Gastrocnemius medialis (tissue), 4 donors: ENCODE measurements at regions not wholly inside any gene's neighbourhood (a gene's known extent, or its start where the extent isn't known, plus 50 kb on each side); places are given as distances from the start of the nearest gene placed in this dataset.

ENCODE experiments used
- ATAC-seq, 2 donors: fragments of 150-250 bp; one replicate each; pipeline ENCODE4 v1.9.1; 2016
- DNase-seq, 2 donors: peaks; one replicate each; pipeline ENCODE4 v3.0.0-alpha.2; 2019
- H3K27ac ChIP-seq, 4 donors: fragments of 200-600 bp; sonication (generic); 1 replicate in 1 of 4; 2 replicates in 3 of 4; pipeline ENCODE4 v1.5.1; 2016 to 2018; ENCODE audit warnings: mild to moderate bottlenecking in 2 of 4, moderate library complexity in 1 of 4
- H3K27me3 ChIP-seq, 3 donors: fragments of 200-600 bp; sonication (generic) in 2 of 3; 1 replicate in 1 of 3; 2 replicates in 2 of 3; pipeline versions ENCODE4 v1.5.1 to v1.6.0; 2016 to 2019; ENCODE audit warnings: mild to moderate bottlenecking in 1 of 3, moderate library complexity in 1 of 3
- H3K36me3 ChIP-seq, 2 donors: fragments of 200-600 bp; sonication (generic) in 1 of 2; one replicate each; pipeline ENCODE4 v1.5.1; 2017 to 2018
- H3K4me1 ChIP-seq, 2 donors: fragments of 200-600 bp; sonication (generic) in 1 of 2; one replicate each; pipeline ENCODE4 v1.5.1; 2016 to 2017; ENCODE audit warnings: mild to moderate bottlenecking in 2 of 2
- H3K4me3 ChIP-seq, 4 donors: fragments of 200-600 bp; sonication (generic) in 3 of 4; 1 replicate in 1 of 4; 2 replicates in 3 of 4; pipeline ENCODE4 v1.5.1; 2016 to 2019; ENCODE audit warnings: mild to moderate bottlenecking in 2 of 4
- H3K9me3 ChIP-seq, 3 donors: fragments of 200-600 bp; sonication (generic) in 2 of 3; 1 replicate in 1 of 3; 2 replicates in 2 of 3; pipeline ENCODE4 v1.5.1; 2016 to 2019
- CTCF ChIP-seq, 5 experiments: fragments of 450-650 bp in 3 of 5; fragments of 200-600 bp in 2 of 5; sonication (generic) in 2 of 5; IDR thresholded peaks in 4 of 5; conservative IDR thresholded peaks in 1 of 5; 1 replicate in 4 of 5; 2 replicates in 1 of 5; pipeline ENCODE4 v1.5.1; 2016 to 2019; ENCODE audit warnings: antibody characterized with exemption in 5 of 5, mild to moderate bottlenecking in 3 of 5, moderate library complexity in 3 of 5
- POLR2A ChIP-seq, 2 donors: fragments of 450-650 bp; IDR thresholded peaks; one replicate each; pipeline ENCODE4 v1.6.1; 2017; ENCODE audit warnings: antibody characterized with exemption in 2 of 2, mild to moderate bottlenecking in 2 of 2, moderate library complexity in 2 of 2
- in situ Hi-C, 4 donors: fragments of 200-750 bp; cut with MboI; loops; one replicate each; pipeline versions ENCODE4 v1.15.0 to v1.8.0; 2017; ENCODE audit warnings: low sequenced_read_pairs in 4 of 4
- intact Hi-C: fragments of 100-400 bp; cut with DNase I; formaldehyde crosslinking; loops from one replicate; pipeline ENCODE4 v1.15.1; 2023; ENCODE audit warnings: low total_unique reads

- TF ChIP-seq POLR2A (IDR thresholded peaks at IDR 0.05): no peak
- TF ChIP-seq CTCF (IDR thresholded peaks at IDR 0.05 in 4 of 5, conservative IDR thresholded peaks at IDR 0.05 in 1 of 5): no peak
- Histone ChIP-seq H3K27me3 (no peaks in the 10 kb centered on the region), H3K9me3 (no peaks in the 10 kb centered on the region), H3K36me3 (no peaks in the 10 kb centered on the region), H3K4me1 (no peaks in the 10 kb centered on the region), H3K27ac (no peak overlapping the region), H3K4me3 (no peak overlapping the region)
- intact Hi-C loops: no loop called here
- DNase-seq (no peak), ATAC-seq (no peak)
- in situ Hi-C loops: no loop called here
Measured at GRCh38 chr14:78103271-78103670, 66.9 kb upstream of the NRXN3 start.

- H3K27me3 ChIP-seq: no peaks in the 10 kb centered on the region
- no peaks in the 10 kb centered on the region for H3K9me3 ChIP-seq
- ATAC-seq (no peak), DNase-seq (no peak)
- no peak overlapping the region for H3K27ac ChIP-seq
- intact Hi-C loops (no loop called here), in situ Hi-C loops (no loop called here)
- no peaks in the 10 kb centered on the region for H3K4me1 ChIP-seq
- TF ChIP-seq POLR2A (IDR thresholded peaks at IDR 0.05) (no peak), CTCF (IDR thresholded peaks at IDR 0.05 in 4 of 5, conservative IDR thresholded peaks at IDR 0.05 in 1 of 5) (no peak)
- no peaks in the 10 kb centered on the region for H3K36me3 ChIP-seq
- no peak overlapping the region for H3K4me3 ChIP-seq
Measured at GRCh38 chr14:78104160-78104559, 66.0 kb upstream of the NRXN3 start.

GRCh38 chr14:78104655-78105054 lies 65.5 kb upstream of the NRXN3 start:
- Histone ChIP-seq H3K9me3 (no peaks in the 10 kb centered on the region), H3K4me1 (no peaks in the 10 kb centered on the region), H3K27ac (no peak overlapping the region), H3K36me3 (no peaks in the 10 kb centered on the region), H3K27me3 (no peaks in the 10 kb centered on the region), H3K4me3 (no peak overlapping the region)
- TF ChIP-seq POLR2A (IDR thresholded peaks at IDR 0.05) (no peak), CTCF (IDR thresholded peaks at IDR 0.05 in 4 of 5, conservative IDR thresholded peaks at IDR 0.05 in 1 of 5) (no peak)
- intact Hi-C loops (no loop called here), in situ Hi-C loops (no loop called here)
- no peak for ATAC-seq
- DNase-seq: no peak

GRCh38 chr14:78106381-78106780 lies 63.8 kb upstream of the NRXN3 start:
- no peaks in the 10 kb centered on the region for H3K9me3 ChIP-seq
- H3K27ac ChIP-seq: no peak overlapping the region
- no peaks in the 10 kb centered on the region for H3K4me1 ChIP-seq
- intact Hi-C loops: no loop called here
- no peak for TF ChIP-seq POLR2A (IDR thresholded peaks at IDR 0.05)
- TF ChIP-seq CTCF (IDR thresholded peaks at IDR 0.05 in 4 of 5, conservative IDR thresholded peaks at IDR 0.05 in 1 of 5): no peak
- DNase-seq (no peak), ATAC-seq (no peak)
- in situ Hi-C loops: no loop called here
- H3K27me3 ChIP-seq: no peaks in the 10 kb centered on the region
- H3K36me3 ChIP-seq: no peaks in the 10 kb centered on the region
- H3K4me3 ChIP-seq: no peak overlapping the region

GRCh38 chr14:78107166-78107565 lies 63.0 kb upstream of the NRXN3 start:
- intact Hi-C loops (no loop called here), in situ Hi-C loops (no loop called here)
- TF ChIP-seq POLR2A (IDR thresholded peaks at IDR 0.05): no peak
- TF ChIP-seq CTCF (IDR thresholded peaks at IDR 0.05 in 4 of 5, conservative IDR thresholded peaks at IDR 0.05 in 1 of 5): no peak
- no peak overlapping the region for H3K27ac ChIP-seq
- H3K4me1 ChIP-seq: no peaks in the 10 kb centered on the region
- ATAC-seq: no peak
- no peaks in the 10 kb centered on the region for H3K27me3 ChIP-seq
- DNase-seq: no peak
- H3K36me3 ChIP-seq: no peaks in the 10 kb centered on the region
- H3K4me3 ChIP-seq: no peak overlapping the region
- H3K9me3 ChIP-seq: no peaks in the 10 kb centered on the region
